DOHH2 (cell line): ENCODE measurements at regions not wholly inside any gene's neighbourhood (a gene's known extent, or its start where the extent isn't known, plus 50 kb on each side); places are given as distances from the start of the nearest gene placed in this dataset.

Experiments
- CTCF ChIP-seq: fragments of 200-600 bp; sonication (generic); IDR thresholded peaks from one replicate; pipeline ENCODE4 v1.5.1; 2014; ENCODE audit warnings: antibody characterized with exemption, mild to moderate bottlenecking, low read depth, low read length; ENCODE audit not compliant: poor library complexity, severe bottlenecking
- EZH2phosphoT487 ChIP-seq: fragments of 200-600 bp; sonication (generic); IDR thresholded peaks from 2 replicates; pipeline ENCODE4 v1.6.1; 2017; ENCODE audit warnings: borderline replicate concordance, mild to moderate bottlenecking, antibody characterized with exemption, low read length, moderate library complexity, mixed read lengths

DNA sequence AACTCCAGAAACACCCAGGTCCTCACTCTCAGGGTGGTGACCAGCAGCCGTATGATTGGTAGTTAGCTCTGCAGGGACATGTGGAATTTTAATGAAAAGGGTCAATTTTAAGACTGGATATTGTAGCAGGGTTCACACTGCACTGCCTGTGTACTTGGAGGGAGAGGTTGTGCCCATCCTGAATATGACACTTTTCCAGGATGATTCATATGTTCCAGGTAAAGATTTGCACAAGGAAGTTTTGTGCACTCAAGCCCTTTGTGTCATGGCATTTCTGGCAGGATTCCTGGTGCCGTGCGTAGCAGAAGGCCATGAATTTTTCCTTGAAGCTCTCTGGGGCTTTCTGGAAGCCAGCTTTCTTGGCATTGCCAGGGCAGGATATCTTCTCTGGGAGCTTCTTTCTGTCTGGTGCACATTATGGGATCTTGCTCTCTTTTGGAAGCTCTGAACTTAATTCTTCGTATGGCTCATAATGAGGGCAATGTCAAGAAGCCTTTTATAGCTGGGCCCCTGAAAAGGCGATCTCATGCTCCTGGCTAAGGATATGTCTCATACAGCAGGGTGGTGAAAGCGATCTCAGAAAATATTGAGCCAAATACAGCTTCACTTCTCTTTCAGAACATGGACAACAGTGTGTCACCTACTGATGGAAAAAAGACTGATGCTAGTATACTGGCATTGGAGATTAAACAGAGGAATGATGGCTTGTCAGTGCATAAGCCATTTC is 1133.9 kb downstream of the AACS start:
- TF ChIP-seq CTCF (no peak), EZH2phosphoT487 (no peak)
